CD8-positive, alpha-beta memory T cell (primary cell): ENCODE measurements at regions not wholly inside any gene's neighbourhood (a gene's known extent, or its start where the extent isn't known, plus 50 kb on each side); places are given as distances from the start of the nearest gene placed in this dataset.

Experiments
- CTCF ChIA-PET: fragments of 350-600 bp; sonication (Branson Sonifier 250); formaldehyde crosslinking; loops from one replicate; lab custom pipeline; 2021; ENCODE audit warnings: antibody characterized with exemption; lab: Charles Lee
- POLR2A ChIA-PET: fragments of 350-600 bp; sonication (Branson Sonifier 250); formaldehyde crosslinking; loops from one replicate; lab custom pipeline; 2021; ENCODE audit warnings: antibody characterized with exemption; lab: Charles Lee
- DNase-seq, 5 donors: peaks; one replicate each; pipeline versions ENCODE4 v3.0.0 to v3.0.0-alpha.2; 2020 to 2022; ENCODE audit warnings: mixed read lengths in 1 of 5
- H3K27ac ChIP-seq: one replicate; pipeline ENCODE4 v1.7.0; 2013; ENCODE audit warnings: low read depth, mild to moderate bottlenecking, low read length, moderate library complexity
- H3K27me3 ChIP-seq: 2 replicates; pipeline ENCODE4 v1.7.0; 2013; ENCODE audit warnings: low read length, mild to moderate bottlenecking; ENCODE audit not compliant: insufficient read depth, poor library complexity, severe bottlenecking
- H3K36me3 ChIP-seq: 2 replicates; pipeline ENCODE4 v1.7.0; 2013; ENCODE audit warnings: mild to moderate bottlenecking, low read length, moderate library complexity; ENCODE audit not compliant: insufficient read depth
- H3K4me1 ChIP-seq: 2 replicates; pipeline ENCODE4 v1.7.0; 2013; ENCODE audit warnings: mild to moderate bottlenecking, low read length, moderate library complexity; ENCODE audit not compliant: insufficient read depth
- H3K4me3 ChIP-seq: 2 replicates; pipeline ENCODE4 v1.7.0; 2013; ENCODE audit warnings: mild to moderate bottlenecking, low read length
- H3K9me3 ChIP-seq: 2 replicates; pipeline ENCODE4 v1.7.0; 2013; ENCODE audit warnings: mild to moderate bottlenecking, low read length
- H3K27ac Mint-ChIP-seq, 8 donors: one replicate each; pipeline ENCODE4 v1.8.0; 2020 to 2021; ENCODE audit warnings: mixed read lengths in 8 of 8, mild to moderate bottlenecking in 6 of 8, inconsistent platforms in 3 of 8, moderate library complexity in 3 of 8
- H3K27me3 Mint-ChIP-seq, 2 donors: one replicate each; pipeline ENCODE4 v1.8.0; 2020 to 2021; ENCODE audit warnings: mixed read lengths in 2 of 2, mild to moderate bottlenecking in 1 of 2, moderate library complexity in 1 of 2
- H3K36me3 Mint-ChIP-seq, 3 donors: one replicate each; pipeline ENCODE4 v1.8.0; 2020 to 2021; ENCODE audit warnings: mixed read lengths in 3 of 3, inconsistent platforms in 1 of 3, mild to moderate bottlenecking in 1 of 3
- H3K4me1 Mint-ChIP-seq, 3 donors: one replicate each; pipeline ENCODE4 v1.8.0; 2020 to 2021; ENCODE audit warnings: mixed read lengths in 3 of 3, inconsistent platforms in 1 of 3, mild to moderate bottlenecking in 1 of 3
- H3K4me3 Mint-ChIP-seq, 7 donors: one replicate each; pipeline ENCODE4 v1.8.0; 2020 to 2021; ENCODE audit warnings: mixed read lengths in 7 of 7, mild to moderate bottlenecking in 6 of 7, moderate library complexity in 4 of 7, inconsistent platforms in 2 of 7
- H3K9me3 Mint-ChIP-seq, 5 donors: one replicate each; pipeline ENCODE4 v1.8.0; 2020 to 2022; ENCODE audit warnings: mixed read lengths in 5 of 5, mild to moderate bottlenecking in 3 of 5, moderate library complexity in 2 of 5, inconsistent platforms in 1 of 5

DNA sequence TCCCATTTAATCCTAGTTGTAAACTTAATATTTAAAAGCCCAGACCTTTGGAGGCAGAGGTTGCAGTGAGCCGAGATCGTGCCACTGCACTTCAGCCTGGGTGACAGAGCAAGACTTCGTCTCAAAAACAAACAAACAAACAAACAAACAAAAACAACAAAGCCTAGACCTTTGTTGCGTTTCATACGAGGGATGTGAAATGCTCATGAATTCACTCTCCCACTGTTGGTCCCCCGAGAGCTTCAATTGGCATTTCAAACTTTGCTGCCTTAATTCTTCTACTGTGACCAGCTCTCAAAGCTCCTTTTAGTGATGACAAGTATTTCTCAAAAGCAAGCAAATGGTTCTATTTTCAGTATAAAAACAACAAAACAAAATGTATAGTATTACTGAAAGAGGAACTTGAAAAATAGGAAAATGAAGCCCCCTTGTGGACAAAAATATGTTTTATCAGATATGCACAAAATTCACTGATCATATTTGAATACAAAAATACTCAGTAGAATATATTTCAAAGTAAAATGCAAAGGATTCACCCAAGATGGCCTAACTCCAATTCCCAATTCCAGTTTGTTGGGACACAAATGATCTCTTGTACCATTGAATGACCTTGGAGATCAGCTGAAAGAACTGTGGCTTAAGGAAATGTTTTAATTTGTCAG lies 140.4 kb downstream of the ESM1 start:
- no peak overlapping the region for H3K4me3 ChIP-seq
- POLR2A ChIA-PET: interaction anchor here (0.8 to 1.2 kb wide), 3 partner anchors 326 to 328 kb away, joined by 3 to 9 read pairs (median 4); partner anchors contain the start of gene SNX18

DNA sequence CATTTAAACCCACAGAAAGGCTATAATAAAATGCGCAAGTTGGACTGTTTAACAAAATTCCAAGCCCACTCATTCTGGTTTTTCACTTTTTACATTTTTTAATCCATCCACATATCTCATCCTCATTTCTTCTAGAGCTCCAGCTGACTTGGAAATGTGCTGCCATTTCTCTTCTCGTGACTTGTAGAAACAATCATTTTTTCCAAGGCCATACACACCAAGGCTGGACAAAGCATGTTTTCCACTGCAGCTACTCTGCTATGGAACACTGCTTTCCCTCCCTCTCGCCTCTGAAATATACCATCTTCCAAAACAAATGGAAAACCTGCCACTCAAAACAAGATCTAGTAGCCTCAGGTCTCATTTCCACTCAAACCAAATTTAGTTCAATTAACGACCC lies 141.1 kb downstream of the ESM1 start:
- H3K27me3 Mint-ChIP-seq: peaks cover 10 to 13% of the 10 kb centered on the region in 2 donors
- ChIA-PET CTCF (interaction anchor here (0.7 to 3.6 kb wide), 18 partner anchors 10 to 401 kb away, joined by 3 to 111 read pairs (median 4); partner anchors contain the start of gene SNX18), POLR2A (no interaction called here)
- no peaks in the 10 kb centered on the region for H3K36me3 Mint-ChIP-seq
- no peak overlapping the region for H3K4me3 Mint-ChIP-seq
- Histone ChIP-seq H3K9me3 (no peaks in the 10 kb centered on the region), H3K4me3 (no peak overlapping the region), H3K4me1 (peaks cover 4% of the 10 kb centered on the region), H3K27ac (no peak overlapping the region), H3K27me3 (no peaks in the 10 kb centered on the region), H3K36me3 (no peaks in the 10 kb centered on the region)
- no peaks in the 10 kb centered on the region for H3K9me3 Mint-ChIP-seq
- H3K4me1 Mint-ChIP-seq: peaks cover 2 to 9% (median 4%) of the 10 kb centered on the region in 3 donors
- H3K27ac Mint-ChIP-seq: no peak overlapping the region
- no peak for DNase-seq

More for the DNA sequence above, 140.4 kb downstream of the ESM1 start:
- H3K27me3 Mint-ChIP-seq: peaks cover 13 to 17% of the 10 kb centered on the region in 2 donors
- Histone ChIP-seq H3K36me3 (no peaks in the 10 kb centered on the region), H3K27me3 (no peaks in the 10 kb centered on the region), H3K27ac (no peak overlapping the region), H3K4me1 (peaks cover 4% of the 10 kb centered on the region), H3K9me3 (no peaks in the 10 kb centered on the region)
- H3K36me3 Mint-ChIP-seq: no peaks in the 10 kb centered on the region
- H3K4me1 Mint-ChIP-seq: peaks cover 2 to 9% (median 4%) of the 10 kb centered on the region in 3 donors
- H3K9me3 Mint-ChIP-seq: no peaks in the 10 kb centered on the region
- DNase-seq: peak in 2 of 5 donors; percentile 38 to 53
- H3K27ac Mint-ChIP-seq: peak overlapping the region in 2 of 8 donors; percentile 59 to 70
- CTCF ChIA-PET: interaction anchor here (0.7 to 3.6 kb wide), 26 partner anchors 10 to 535 kb away, joined by 3 to 111 read pairs (median 3); partner anchors contain the start of genes ARL15 and SNX18
- H3K4me3 Mint-ChIP-seq: peak overlapping the region in 2 of 7 donors; percentile 21 to 29

DNA sequence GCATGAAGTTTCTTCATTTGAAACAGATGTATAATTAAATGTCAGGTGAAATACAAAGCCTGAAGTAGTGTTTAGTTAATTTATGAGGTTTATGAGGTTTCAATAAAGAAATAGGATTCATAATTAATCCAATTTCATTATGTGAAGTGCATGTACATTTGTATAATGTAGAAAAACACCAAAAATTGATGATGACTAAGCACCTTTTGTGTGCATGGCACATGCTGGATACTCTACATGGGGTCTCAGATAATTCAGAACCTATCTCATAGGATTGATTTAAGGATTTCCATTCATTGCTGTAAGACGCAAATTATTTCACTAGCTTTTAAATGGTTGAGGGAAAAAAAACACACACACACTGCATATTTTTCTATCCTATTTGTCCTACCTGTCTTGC lies 143.9 kb downstream of the ESM1 start:
- no peak for DNase-seq
- peaks cover 0 to 1% of the 10 kb centered on the region in 2 donors for H3K27me3 Mint-ChIP-seq
- H3K9me3 Mint-ChIP-seq: no peaks in the 10 kb centered on the region
- Histone ChIP-seq H3K4me3 (no peak overlapping the region), H3K27ac (no peak overlapping the region), H3K9me3 (no peaks in the 10 kb centered on the region), H3K4me1 (peaks cover 4% of the 10 kb centered on the region), H3K27me3 (no peaks in the 10 kb centered on the region), H3K36me3 (no peaks in the 10 kb centered on the region)
- POLR2A ChIA-PET: no interaction called here
- H3K4me3 Mint-ChIP-seq: no peak overlapping the region
- H3K36me3 Mint-ChIP-seq: no peaks in the 10 kb centered on the region
- peaks cover 2 to 9% (median 4%) of the 10 kb centered on the region in 3 donors for H3K4me1 Mint-ChIP-seq
- no peak overlapping the region for H3K27ac Mint-ChIP-seq
- CTCF ChIA-PET: interaction anchor here (3.4 kb wide), 1 partner anchor 324 kb away, joined by 15 read pairs; the partner anchor contains the start of gene SNX18

DNA sequence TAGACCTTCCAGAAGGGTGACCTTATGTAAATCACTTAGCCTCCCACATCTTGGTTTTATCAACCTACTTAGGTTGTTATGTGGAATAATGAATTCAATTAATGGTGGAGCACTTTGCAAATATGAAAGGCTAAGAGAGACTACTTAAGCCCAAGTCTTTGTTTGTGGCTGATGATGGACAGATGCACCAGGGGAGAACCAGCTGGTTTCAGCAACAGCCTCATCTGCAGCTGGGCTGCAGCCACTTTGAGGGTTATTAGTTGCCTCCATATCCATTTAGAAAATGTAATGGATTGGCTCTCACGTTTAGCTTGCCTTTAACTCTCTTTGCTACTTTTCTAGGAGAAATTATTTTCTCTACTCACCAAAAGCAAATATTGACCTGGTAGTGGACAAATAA lies 146.6 kb downstream of the ESM1 start:
- CTCF ChIA-PET: interaction anchor here (1.1 kb wide), 1 partner anchor 322 kb away, joined by 5 read pairs; the partner anchor contains the start of gene SNX18
- Mint-ChIP-seq H3K9me3 (no peaks in the 10 kb centered on the region), H3K4me1 (peaks cover 3 to 9% (median 7%) of the 10 kb centered on the region in 3 donors), H3K36me3 (no peaks in the 10 kb centered on the region), H3K27ac (no peak overlapping the region), H3K27me3 (peaks cover 0 to 1% of the 10 kb centered on the region in 2 donors), H3K4me3 (no peak overlapping the region)
- no peaks in the 10 kb centered on the region for H3K4me1 ChIP-seq
- H3K9me3 ChIP-seq: no peaks in the 10 kb centered on the region
- DNase-seq: no peak
- POLR2A ChIA-PET: interaction anchor here (0.7 kb wide), 1 partner anchor 95 kb away, joined by 7 read pairs; no protein-coding TSS in a partner anchor
- no peak overlapping the region for H3K4me3 ChIP-seq
- H3K36me3 ChIP-seq: no peaks in the 10 kb centered on the region
- H3K27me3 ChIP-seq: no peaks in the 10 kb centered on the region
- no peak overlapping the region for H3K27ac ChIP-seq

DNA sequence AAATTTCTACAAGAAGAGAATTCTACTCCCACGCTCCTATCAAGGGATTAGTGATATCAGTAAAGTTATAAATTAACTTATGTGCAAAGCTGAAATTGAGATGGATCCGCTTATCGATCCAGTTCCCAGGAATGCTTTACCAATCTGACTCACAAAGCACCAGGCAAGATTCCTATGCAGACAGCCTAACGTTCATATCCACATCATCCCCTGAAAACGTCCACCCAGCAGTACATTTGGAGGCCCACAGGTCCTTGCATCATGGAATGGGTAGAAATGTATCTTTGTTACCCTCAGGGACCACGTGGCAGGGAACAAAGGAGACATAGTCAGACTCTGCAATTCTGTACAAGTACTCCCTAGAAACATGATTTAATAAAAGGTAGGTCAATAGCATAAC lies 147.4 kb downstream of the ESM1 start:
- CTCF ChIA-PET: interaction anchor here (3.1 kb wide), 1 partner anchor 320 kb away, joined by 10 read pairs; the partner anchor contains the start of gene SNX18
- Mint-ChIP-seq H3K27me3 (peaks cover 0 to 2% of the 10 kb centered on the region in 2 donors), H3K4me3 (no peak overlapping the region)

DNA sequence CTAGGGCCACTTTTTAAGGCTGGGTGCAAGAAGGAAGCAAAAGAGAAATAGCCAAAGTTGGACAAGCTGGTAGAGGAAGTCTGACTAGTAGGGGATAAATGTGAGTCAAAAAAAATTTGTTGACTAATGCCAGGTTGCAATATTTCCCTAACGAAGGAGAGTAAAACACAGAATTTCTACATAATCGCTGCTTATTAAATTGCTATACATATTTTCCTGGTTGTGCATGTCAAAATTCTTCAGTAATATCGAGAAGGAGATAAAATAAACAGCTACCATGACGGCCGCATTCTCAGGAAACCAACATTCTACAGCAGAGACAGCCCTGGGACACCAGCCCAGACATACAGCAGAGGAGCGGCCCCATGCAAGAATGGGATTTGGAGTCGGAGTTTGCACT lies 148.3 kb downstream of the ESM1 start:
- Mint-ChIP-seq H3K4me3 (no peak overlapping the region), H3K27ac (no peak overlapping the region), H3K27me3 (peaks cover 0 to 2% of the 10 kb centered on the region in 2 donors), H3K36me3 (no peaks in the 10 kb centered on the region), H3K4me1 (peaks cover 12 to 21% (median 13%) of the 10 kb centered on the region in 3 donors), H3K9me3 (no peaks in the 10 kb centered on the region)
- Histone ChIP-seq H3K9me3 (no peaks in the 10 kb centered on the region), H3K27me3 (no peaks in the 10 kb centered on the region), H3K4me1 (no peaks in the 10 kb centered on the region), H3K27ac (no peak overlapping the region), H3K36me3 (no peaks in the 10 kb centered on the region), H3K4me3 (no peak overlapping the region)
- CTCF ChIA-PET: interaction anchor here (3.1 kb wide), 1 partner anchor 319 kb away, joined by 10 read pairs; the partner anchor contains the start of gene SNX18
- POLR2A ChIA-PET: no interaction called here
- DNase-seq: no peak

More for the DNA sequence above, 147.4 kb downstream of the ESM1 start:
- Mint-ChIP-seq H3K9me3 (no peaks in the 10 kb centered on the region), H3K36me3 (no peaks in the 10 kb centered on the region), H3K4me1 (peaks cover 9 to 18% (median 13%) of the 10 kb centered on the region in 3 donors), H3K27ac (no peak overlapping the region)
- no peak for DNase-seq
- Histone ChIP-seq H3K27ac (no peak overlapping the region), H3K4me3 (no peak overlapping the region), H3K9me3 (no peaks in the 10 kb centered on the region), H3K4me1 (no peaks in the 10 kb centered on the region), H3K27me3 (no peaks in the 10 kb centered on the region), H3K36me3 (no peaks in the 10 kb centered on the region)
- POLR2A ChIA-PET: no interaction called here

DNA sequence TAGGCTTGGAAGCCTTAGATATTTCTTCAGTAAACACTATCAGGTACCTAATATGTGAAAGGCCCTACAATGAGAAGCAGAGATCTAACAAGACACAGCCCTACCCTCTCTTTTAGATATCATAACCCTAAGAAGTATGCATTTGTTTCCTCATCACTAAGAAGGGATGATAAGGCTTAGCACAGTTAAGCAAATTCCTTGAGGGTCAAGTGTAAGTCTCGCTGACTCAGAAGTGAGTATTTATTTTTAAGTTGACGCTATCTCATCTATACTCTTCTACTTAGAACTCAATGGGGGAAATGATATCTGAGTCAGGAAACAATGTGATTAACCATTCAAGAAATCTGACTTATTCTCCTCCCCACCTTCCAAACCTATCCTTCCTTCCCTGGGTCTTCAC lies 149.7 kb downstream of the ESM1 start:
- Histone ChIP-seq H3K9me3 (no peaks in the 10 kb centered on the region), H3K4me3 (no peak overlapping the region), H3K27ac (no peak overlapping the region), H3K36me3 (no peaks in the 10 kb centered on the region), H3K4me1 (no peaks in the 10 kb centered on the region), H3K27me3 (no peaks in the 10 kb centered on the region)
- Mint-ChIP-seq H3K4me3 (no peak overlapping the region), H3K27me3 (peaks cover 0 to 2% of the 10 kb centered on the region in 2 donors), H3K27ac (peak overlapping the region in 1 of 8 donors; percentile 68), H3K36me3 (no peaks in the 10 kb centered on the region), H3K9me3 (no peaks in the 10 kb centered on the region), H3K4me1 (peaks cover 12 to 25% (median 13%) of the 10 kb centered on the region in 3 donors)
- ChIA-PET POLR2A (no interaction called here), CTCF (interaction anchor here (0.6 to 3.5 kb wide), 3 partner anchors 10 to 319 kb away, joined by 3 to 12 read pairs (median 10); partner anchors contain the start of gene SNX18)
- DNase-seq: no peak
